HepG2 (cell line): ENCODE measurements at regions not wholly inside any gene's neighbourhood (a gene's known extent, or its start where the extent isn't known, plus 50 kb on each side); places are given as distances from the start of the nearest gene placed in this dataset.

Experiments
- ATAC-seq: fragments of 200-7000 bp; cut with Tn5 transposase; 3 replicates; pipeline ENCODE4 v1.9.1; 2020; ENCODE audit warnings: mild to moderate bottlenecking, moderate library complexity
- BruUV-seq: library from RNA; stranded (reverse); fragments of 400-500 nt; replicated peaks from 2 replicates; lab custom pipeline; 2021; lab: Mats Ljungman, UMichigan
- CTCF ChIA-PET: fragments of 300-600 bp; formaldehyde crosslinking; extraction: SDS; loops from one replicate; lab custom pipeline; 2021; ENCODE audit warnings: low total read pairs, inconsistent platforms, low intra/inter-chr PET ratio; lab: Yijun Ruan, JAX
- POLR2A ChIA-PET: fragments of 350-600 bp; sonication (Branson Sonifier 250); formaldehyde crosslinking; loops from one replicate; lab custom pipeline; 2020; ENCODE audit warnings: antibody characterized with exemption, inconsistent platforms; lab: Yijun Ruan, JAX
- DNase-seq: peaks from one replicate; pipeline ENCODE4 v3.0.0-alpha.2; 2015; ENCODE audit warnings: low spot score
- FAIRE-seq: peaks from 3 replicates; lab custom pipeline; 2011; peaks lifted over from hg19 to GRCh38; lab: Jason Lieb, UNC
- H2AFZ ChIP-seq: one replicate; pipeline ENCODE4 v1.6.1; 2011; ENCODE audit warnings: low read length, inconsistent platforms
- H3K27ac ChIP-seq: fragments of 300-600 bp; 3 replicates; pipeline ENCODE4 v1.8.0; 2011; ENCODE audit warnings: mixed run types, mild to moderate bottlenecking, mixed read lengths, low read length, inconsistent platforms; ENCODE audit not compliant: insufficient read depth; ENCODE audit errors: extremely low read length
- H3K27me3 ChIP-seq, 2 experiments: fragments of 200-600 bp in 1 of 2; 2 replicates in 1 of 2; 3 replicates in 1 of 2; pipeline versions ENCODE4 v1.6.0 to v1.8.0; 2011; ENCODE audit warnings: low read length in 2 of 2, mild to moderate bottlenecking in 2 of 2, moderate library complexity in 2 of 2, inconsistent platforms in 1 of 2; ENCODE audit not compliant: insufficient read depth in 2 of 2, control insufficient read depth in 1 of 2
- H3K36me3 ChIP-seq, 2 experiments: fragments of 200-600 bp in 1 of 2; replicated peaks in 1 of 2; 2 replicates in 1 of 2; 3 replicates in 1 of 2; pipeline versions ENCODE4 v1.5.1 to v1.8.0; 2011; ENCODE audit warnings: low read length in 2 of 2, inconsistent platforms in 1 of 2; ENCODE audit not compliant: insufficient read depth in 2 of 2, control insufficient read depth in 1 of 2
- H3K4me1 ChIP-seq: 2 replicates; pipeline ENCODE4 v1.5.1; 2012; ENCODE audit warnings: low read length, inconsistent platforms; ENCODE audit not compliant: insufficient read depth
- H3K4me2 ChIP-seq: 2 replicates; pipeline ENCODE4 v1.6.0; 2011; ENCODE audit warnings: low read depth, low read length, inconsistent platforms
- H3K4me3 ChIP-seq, 3 experiments: fragments of 200-600 bp in 1 of 3; sonication (generic), shearing (Covaris generic) in 1 of 3; replicated peaks in 1 of 3; 2 replicates each; pipeline ENCODE4 v1.5.1; 2011 to 2016; ENCODE audit warnings: low read length in 3 of 3, inconsistent platforms in 2 of 3, low read depth in 2 of 3, mild to moderate bottlenecking in 2 of 3, control low read depth in 1 of 3, mixed read lengths in 1 of 3; ENCODE audit not compliant: insufficient read depth in 1 of 3
- H3K79me2 ChIP-seq: one replicate; pipeline ENCODE4 v1.6.1; 2011; ENCODE audit warnings: low read length, inconsistent platforms; ENCODE audit not compliant: insufficient read depth
- H3K9ac ChIP-seq: 2 replicates; pipeline ENCODE4 v1.6.0; 2011; ENCODE audit warnings: mild to moderate bottlenecking, low read depth, low read length, inconsistent platforms; ENCODE audit not compliant: insufficient read depth
- H3K9me3 ChIP-seq: 2 replicates; pipeline ENCODE4 v1.5.1; 2012; ENCODE audit warnings: mild to moderate bottlenecking, low read length
- H4K20me1 ChIP-seq: 2 replicates; pipeline ENCODE4 v1.6.0; 2011; ENCODE audit warnings: inconsistent platforms, mild to moderate bottlenecking, low read length, moderate library complexity; ENCODE audit not compliant: insufficient read depth
- AGO1 ChIP-seq: fragments of 200-400 bp; formaldehyde crosslinking; IDR thresholded peaks from 2 replicates; pipeline ENCODE4 v1.6.1; 2017; ENCODE audit warnings: mild to moderate bottlenecking, low read depth, low read length, moderate library complexity; ENCODE audit not compliant: poor library complexity, severe bottlenecking
- CREB1 ChIP-seq, 2 experiments: fragments of 450-650 bp in 1 of 2; IDR thresholded peaks; 2 replicates each; pipeline ENCODE4 v1.6.1; 2016 to 2017; ENCODE audit warnings: control low read depth in 1 of 2, mild to moderate bottlenecking in 1 of 2, missing compliant biosample characterization in 1 of 2, missing genetic modification characterization in 1 of 2
- ELF1 ChIP-seq: sonication (generic); formaldehyde crosslinking; IDR thresholded peaks from 2 replicates; pipeline ENCODE4 v1.4.0; 2020; ENCODE audit warnings: missing genetic modification reagents
- FOXP1 ChIP-seq, 2 experiments: fragments of 450-650 bp in 1 of 2; IDR thresholded peaks; 2 replicates each; pipeline ENCODE4 v1.6.1; 2017 to 2018; ENCODE audit warnings: antibody characterized with exemption in 1 of 2
- MIXL1 ChIP-seq: IDR thresholded peaks from 2 replicates; pipeline ENCODE4 v1.6.1; 2016
- MTF2 ChIP-seq: sonication (generic); formaldehyde crosslinking; IDR thresholded peaks from 2 replicates; pipeline ENCODE4 v1.5.0; 2020; ENCODE audit warnings: missing genetic modification reagents, borderline replicate concordance
- PCBP1 ChIP-seq: fragments of 200-400 bp; formaldehyde crosslinking; IDR thresholded peaks from 2 replicates; pipeline ENCODE4 v1.6.1; 2017; ENCODE audit warnings: mild to moderate bottlenecking, low read depth, low read length, borderline replicate concordance
- SMC3 ChIP-seq: IDR thresholded peaks from 2 replicates; pipeline ENCODE4 v1.6.1; 2011; ENCODE audit warnings: low read length, improper control_type of control experiment
- STAG1 ChIP-seq: sonication (generic); formaldehyde crosslinking; IDR thresholded peaks from 2 replicates; pipeline ENCODE4 v1.4.0; 2020; ENCODE audit warnings: missing genetic modification reagents
- TBL1XR1 ChIP-seq: fragments of 150-350 bp; IDR thresholded peaks from 2 replicates; pipeline ENCODE4 v1.6.1; 2014; ENCODE audit warnings: borderline replicate concordance, low read length; ENCODE audit not compliant: partially characterized antibody
- TEAD3 ChIP-seq: optimal IDR thresholded peaks from 2 replicates; pipeline ENCODE3; 2016; ENCODE audit warnings: borderline replicate concordance
- ZBTB7B ChIP-seq: sonication (generic); formaldehyde crosslinking; IDR thresholded peaks from 2 replicates; pipeline ENCODE4 v1.4.0; 2020; ENCODE audit warnings: missing genetic modification reagents
- ZNF674 ChIP-seq: sonication (generic); formaldehyde crosslinking; IDR thresholded peaks from 2 replicates; pipeline ENCODE4 v1.5.0; 2020; ENCODE audit warnings: low read depth, mild to moderate bottlenecking, missing genetic modification reagents
- ZNF703 ChIP-seq: sonication (generic); formaldehyde crosslinking; IDR thresholded peaks from 2 replicates; pipeline ENCODE4 v1.5.1; 2020; ENCODE audit warnings: missing genetic modification reagents, mild to moderate bottlenecking, moderate library complexity, borderline replicate concordance
- ZNF772 ChIP-seq: sonication (generic); formaldehyde crosslinking; IDR thresholded peaks from 2 replicates; pipeline ENCODE4 v1.5.0; 2020; ENCODE audit warnings: mild to moderate bottlenecking, missing genetic modification reagents
- WGBS: methylation state at CpG from one replicate; pipeline ENCODE4 v1.1.6; 2017; ENCODE audit warnings: low lambda C conversion rate; 5-methylcytosine and 5-hydroxymethylcytosine counted together
- in situ Hi-C: cut with HindIII; loops from 2 replicates; pipeline ENCODE4 v1.10.0; 2017; ENCODE audit warnings: low pct_unique_long_range_greater_than_20kb; ENCODE audit not compliant: extremely low pct_ligation_motif_present
- intact Hi-C: fragments of 100-400 bp; cut with micrococcal nuclease; formaldehyde crosslinking; loops from one replicate; pipeline ENCODE4 v1.10.0; 2022; ENCODE audit not compliant: unreplicated experiment
- TF ChIP-seq, protein P1 (sequence below): sonication (generic); formaldehyde crosslinking; IDR thresholded peaks from 2 replicates; pipeline ENCODE4 v1.5.0; 2020; ENCODE audit warnings: mild to moderate bottlenecking, missing genetic modification reagents, borderline replicate concordance
- TF ChIP-seq, protein P2 (sequence below): sonication (generic); formaldehyde crosslinking; IDR thresholded peaks from 2 replicates; pipeline ENCODE4 v1.8.1; 2023; ENCODE audit warnings: mild to moderate bottlenecking, missing genetic modification reagents, borderline replicate concordance
- TF ChIP-seq, protein P3 (sequence below): sonication (generic); formaldehyde crosslinking; IDR thresholded peaks from 2 replicates; pipeline ENCODE4 v1.5.0; 2020; ENCODE audit warnings: mild to moderate bottlenecking, missing genetic modification reagents, moderate library complexity

DNA sequence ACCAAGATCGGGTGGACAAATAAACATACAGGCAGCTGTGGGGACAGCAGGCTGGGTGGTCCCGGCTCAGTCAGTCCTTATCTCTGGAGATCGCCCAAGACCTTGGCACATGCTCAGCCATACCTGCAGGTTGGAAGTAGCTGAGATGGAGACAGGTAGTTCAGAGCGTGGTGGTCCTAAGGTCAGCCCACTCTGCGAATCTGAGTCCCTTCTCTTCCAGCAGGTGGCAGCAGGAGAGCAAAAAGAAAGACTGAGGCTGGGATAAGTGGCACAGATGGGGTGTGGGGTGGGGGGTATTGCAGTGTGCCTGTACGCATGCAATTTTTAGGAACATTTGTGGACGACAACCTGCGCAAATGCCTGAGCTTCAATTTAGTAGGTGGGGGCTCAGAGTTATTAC is 104.9 kb downstream of the TENT5C start:
- H3K9ac ChIP-seq, result no peak overlapping the region
- intact Hi-C loops (loop anchor here (1.0 to 2.0 kb wide), 2 partner anchors 44 to 185 kb away; no protein-coding TSS in a partner anchor), in situ Hi-C loops (no loop called here)
- peaks cover 1 to 5% of the 10 kb centered on the region in 2 experiments; a peak in 1 of 5 replicates for H3K27me3 ChIP-seq
- H3K27ac ChIP-seq, result no peak overlapping the region
- H3K9me3 ChIP-seq, result no peaks in the 10 kb centered on the region
- no peaks in the 10 kb centered on the region for H4K20me1 ChIP-seq
- 18% methylated on average over 8 of the region's 8 CpGs for WGBS
- H3K4me3 ChIP-seq, result no peak overlapping the region
- BruUV-seq, result no TSS peak
- no peak for FAIRE-seq
- DNase-seq, result no peak
- H3K36me3 ChIP-seq, result no peaks in the 10 kb centered on the region
- H3K4me1 ChIP-seq, result no peaks in the 10 kb centered on the region
- ATAC-seq, result peak; percentile 67
- no peaks in the 10 kb centered on the region for H3K79me2 ChIP-seq
- TF ChIP-seq PCBP1 (no peak), STAG1 (CRISPR knock-in tag) (peak; percentile 59), ZNF674 (CRISPR knock-in tag) (no peak), CREB1 (IDR thresholded peaks at IDR 0.05) (no peak), CREB1 (CRISPR knock-in tag; IDR thresholded peaks at IDR 0.05) (no peak), ZNF703 (CRISPR knock-in tag) (no peak), FOXP1 (IDR thresholded peaks at IDR 0.05) (no peak), FOXP1 (CRISPR knock-in tag; IDR thresholded peaks at IDR 0.05) (no peak), ZBTB7B (CRISPR knock-in tag) (0 out of 2 replicates have a peak, but pooled peaks have one; percentile 48), MTF2 (no peak), ELF1 (no peak), TEAD3 (CRISPR knock-in tag) (no peak), TBL1XR1 (no peak), SMC3 (peak; percentile 49; the same call in 1 of the 2 replicates), MIXL1 (CRISPR knock-in tag) (no peak), ZNF772 (no peak), AGO1 (no peak)
- TF ChIP-seq, protein P1, sequence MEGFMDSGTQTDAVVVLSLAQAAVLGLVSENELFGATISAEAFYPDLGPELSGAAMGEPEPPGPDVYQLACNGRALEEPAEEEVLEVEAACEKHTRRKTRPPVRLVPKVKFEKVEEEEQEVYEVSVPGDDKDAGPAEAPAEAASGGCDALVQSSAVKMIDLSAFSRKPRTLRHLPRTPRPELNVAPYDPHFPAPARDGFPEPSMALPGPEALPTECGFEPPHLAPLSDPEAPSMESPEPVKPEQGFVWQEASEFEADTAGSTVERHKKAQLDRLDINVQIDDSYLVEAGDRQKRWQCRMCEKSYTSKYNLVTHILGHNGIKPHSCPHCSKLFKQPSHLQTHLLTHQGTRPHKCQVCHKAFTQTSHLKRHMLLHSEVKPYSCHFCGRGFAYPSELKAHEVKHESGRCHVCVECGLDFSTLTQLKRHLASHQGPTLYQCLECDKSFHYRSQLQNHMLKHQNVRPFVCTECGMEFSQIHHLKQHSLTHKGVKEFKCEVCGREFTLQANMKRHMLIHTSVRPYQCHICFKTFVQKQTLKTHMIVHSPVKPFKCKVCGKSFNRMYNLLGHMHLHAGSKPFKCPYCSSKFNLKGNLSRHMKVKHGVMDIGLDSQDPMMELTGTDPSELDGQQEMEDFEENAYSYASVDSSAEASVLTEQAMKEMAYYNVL (CRISPR knock-in tag), result no peak
- TF ChIP-seq, protein P2, sequence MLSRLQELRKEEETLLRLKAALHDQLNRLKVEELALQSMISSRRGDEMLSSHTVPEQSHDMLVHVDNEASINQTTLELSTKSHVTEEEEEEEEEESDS (CRISPR knock-in tag), result no peak
- TF ChIP-seq, protein P3, sequence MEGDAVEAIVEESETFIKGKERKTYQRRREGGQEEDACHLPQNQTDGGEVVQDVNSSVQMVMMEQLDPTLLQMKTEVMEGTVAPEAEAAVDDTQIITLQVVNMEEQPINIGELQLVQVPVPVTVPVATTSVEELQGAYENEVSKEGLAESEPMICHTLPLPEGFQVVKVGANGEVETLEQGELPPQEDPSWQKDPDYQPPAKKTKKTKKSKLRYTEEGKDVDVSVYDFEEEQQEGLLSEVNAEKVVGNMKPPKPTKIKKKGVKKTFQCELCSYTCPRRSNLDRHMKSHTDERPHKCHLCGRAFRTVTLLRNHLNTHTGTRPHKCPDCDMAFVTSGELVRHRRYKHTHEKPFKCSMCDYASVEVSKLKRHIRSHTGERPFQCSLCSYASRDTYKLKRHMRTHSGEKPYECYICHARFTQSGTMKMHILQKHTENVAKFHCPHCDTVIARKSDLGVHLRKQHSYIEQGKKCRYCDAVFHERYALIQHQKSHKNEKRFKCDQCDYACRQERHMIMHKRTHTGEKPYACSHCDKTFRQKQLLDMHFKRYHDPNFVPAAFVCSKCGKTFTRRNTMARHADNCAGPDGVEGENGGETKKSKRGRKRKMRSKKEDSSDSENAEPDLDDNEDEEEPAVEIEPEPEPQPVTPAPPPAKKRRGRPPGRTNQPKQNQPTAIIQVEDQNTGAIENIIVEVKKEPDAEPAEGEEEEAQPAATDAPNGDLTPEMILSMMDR (CRISPR knock-in tag), result peak; percentile 65
- POLR2A ChIA-PET, result no interaction called here
- CTCF ChIA-PET, result interaction anchor here (2.0 kb wide), 1 partner anchor 43 kb away, joined by 8 read pairs; no protein-coding TSS in a partner anchor
- no peak overlapping the region for H2AFZ ChIP-seq
- no peak overlapping the region for H3K4me2 ChIP-seq
